ENCODE measurements at regions not wholly inside any gene's neighbourhood (a gene's known extent, or its start where the extent isn't known, plus 50 kb on each side); places are given as distances from the start of the nearest gene placed in this dataset.

- TF ChIP-seq CTCF (IDR thresholded peaks at IDR 0.05) (no peak), POLR2A (IDR thresholded peaks at IDR 0.05) (no peak)
Measured at GRCh38 chr9:26261503-26262330, 583.5 kb upstream of the TUSC1 start.

Data from lower leg skin (tissue), 3 donors.